Upper lobe of left lung (tissue), 6 donors: ENCODE measurements at regions not wholly inside any gene's neighbourhood (a gene's known extent, or its start where the extent isn't known, plus 50 kb on each side); places are given as distances from the start of the nearest gene placed in this dataset.

Source experiments
- ATAC-seq, 2 donors: fragments of 200-7000 bp; cut with Tn5 transposase; one replicate each; pipeline ENCODE4 v1.9.1; 2022; ENCODE audit warnings: mild to moderate bottlenecking in 2 of 2, moderate library complexity in 2 of 2; ENCODE audit not compliant: low FRiP score in 2 of 2
- DNase-seq, 2 donors: peaks; one replicate each; pipeline ENCODE4 v3.0.0-alpha.2; 2019 to 2020
- H3K27ac ChIP-seq, 4 donors: fragments of 200-600 bp; sonication (generic); one replicate each; pipeline ENCODE4 v1.5.1; 2016 to 2019
- H3K27me3 ChIP-seq, 4 donors: fragments of 200-600 bp; sonication (generic); one replicate each; pipeline ENCODE4 v1.5.1; 2017 to 2019
- H3K36me3 ChIP-seq, 4 donors: fragments of 200-600 bp; sonication (generic); one replicate each; pipeline ENCODE4 v1.5.1; 2016 to 2019
- H3K4me1 ChIP-seq, 4 donors: fragments of 200-600 bp; sonication (generic); one replicate each; pipeline ENCODE4 v1.5.1; 2018 to 2019
- H3K4me3 ChIP-seq, 4 donors: fragments of 200-600 bp; sonication (generic); one replicate each; pipeline ENCODE4 v1.5.1; 2017 to 2019; ENCODE audit warnings: mild to moderate bottlenecking in 2 of 4, moderate library complexity in 1 of 4
- H3K9me3 ChIP-seq, 4 donors: fragments of 200-600 bp; sonication (generic); one replicate each; pipeline ENCODE4 v1.5.1; 2018 to 2019
- EP300 ChIP-seq, 4 donors: sonication (generic); formaldehyde crosslinking; IDR thresholded peaks; one replicate each; pipeline ENCODE4 v1.5.1; 2017; ENCODE audit warnings: antibody characterized with exemption in 4 of 4, control low read depth in 2 of 4
- POLR2A ChIP-seq, 4 donors: fragments of 450-650 bp; IDR thresholded peaks; one replicate each; pipeline ENCODE4 v1.5.1; 2016 to 2017; ENCODE audit warnings: antibody characterized with exemption in 4 of 4, mild to moderate bottlenecking in 2 of 4
- POLR2AphosphoS5 ChIP-seq, 2 donors: sonication (generic); formaldehyde crosslinking; IDR thresholded peaks; one replicate each; pipeline ENCODE4 v1.5.1; 2017; ENCODE audit warnings: antibody characterized with exemption in 2 of 2
- WGBS, 2 donors: methylation state at CpG; one replicate each; pipeline ENCODE4 v1.1.5; 2017 to 2018; 5-methylcytosine and 5-hydroxymethylcytosine counted together
- TF ChIP-seq, protein P1 (sequence below), 6 experiments: fragments of 450-650 bp in 4 of 6; fragments of 200-600 bp in 2 of 6; sonication (generic) in 2 of 6; IDR thresholded peaks; one replicate each; pipeline ENCODE4 v1.5.1; 2016 to 2019; ENCODE audit warnings: antibody characterized with exemption in 6 of 6
- donor health status: DM: no; HTN: no; CAD: no; lungs with moderate emphysema.
- donor health status: DM: no; HTN: yes; CAD: no; lungs with severe emphysema.

DNA sequence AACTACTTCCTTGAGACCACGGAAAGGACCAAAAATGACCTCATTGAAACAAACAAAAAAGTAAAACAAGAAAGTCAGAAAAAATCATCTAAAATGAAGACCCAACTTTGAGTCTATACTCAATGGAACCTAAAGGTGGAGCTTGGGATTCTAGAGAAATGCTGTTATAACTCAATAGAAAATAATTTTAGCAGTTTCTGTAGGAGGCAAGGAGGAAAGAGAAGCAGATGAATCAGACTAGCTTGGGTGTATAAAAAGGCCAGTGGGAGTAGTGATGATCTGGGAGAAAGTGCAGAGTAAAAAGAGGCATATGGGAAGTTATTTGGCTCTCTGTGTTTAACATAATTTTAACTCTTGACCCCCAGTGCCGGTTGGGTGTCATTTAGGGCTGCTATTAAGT is 94.4 kb downstream of the TMCO5A start:
- Histone ChIP-seq H3K36me3 (no peaks in the 10 kb centered on the region), H3K27me3 (no peaks in the 10 kb centered on the region), H3K9me3 (no peaks in the 10 kb centered on the region), H3K27ac (no peak overlapping the region), H3K4me1 (no peaks in the 10 kb centered on the region), H3K4me3 (no peak overlapping the region)
- TF ChIP-seq EP300 (IDR thresholded peaks at IDR 0.05) (no peak), POLR2A (IDR thresholded peaks at IDR 0.05) (no peak), POLR2AphosphoS5 (IDR thresholded peaks at IDR 0.05) (no peak)
- TF ChIP-seq, protein P1, sequence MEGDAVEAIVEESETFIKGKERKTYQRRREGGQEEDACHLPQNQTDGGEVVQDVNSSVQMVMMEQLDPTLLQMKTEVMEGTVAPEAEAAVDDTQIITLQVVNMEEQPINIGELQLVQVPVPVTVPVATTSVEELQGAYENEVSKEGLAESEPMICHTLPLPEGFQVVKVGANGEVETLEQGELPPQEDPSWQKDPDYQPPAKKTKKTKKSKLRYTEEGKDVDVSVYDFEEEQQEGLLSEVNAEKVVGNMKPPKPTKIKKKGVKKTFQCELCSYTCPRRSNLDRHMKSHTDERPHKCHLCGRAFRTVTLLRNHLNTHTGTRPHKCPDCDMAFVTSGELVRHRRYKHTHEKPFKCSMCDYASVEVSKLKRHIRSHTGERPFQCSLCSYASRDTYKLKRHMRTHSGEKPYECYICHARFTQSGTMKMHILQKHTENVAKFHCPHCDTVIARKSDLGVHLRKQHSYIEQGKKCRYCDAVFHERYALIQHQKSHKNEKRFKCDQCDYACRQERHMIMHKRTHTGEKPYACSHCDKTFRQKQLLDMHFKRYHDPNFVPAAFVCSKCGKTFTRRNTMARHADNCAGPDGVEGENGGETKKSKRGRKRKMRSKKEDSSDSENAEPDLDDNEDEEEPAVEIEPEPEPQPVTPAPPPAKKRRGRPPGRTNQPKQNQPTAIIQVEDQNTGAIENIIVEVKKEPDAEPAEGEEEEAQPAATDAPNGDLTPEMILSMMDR (IDR thresholded peaks at IDR 0.05), result no peak
- WGBS, 2 donors, result 67 to 68% methylated on average over 2 of the region's 2 CpGs
- DNase-seq, result no peak
- no peak for ATAC-seq

DNA sequence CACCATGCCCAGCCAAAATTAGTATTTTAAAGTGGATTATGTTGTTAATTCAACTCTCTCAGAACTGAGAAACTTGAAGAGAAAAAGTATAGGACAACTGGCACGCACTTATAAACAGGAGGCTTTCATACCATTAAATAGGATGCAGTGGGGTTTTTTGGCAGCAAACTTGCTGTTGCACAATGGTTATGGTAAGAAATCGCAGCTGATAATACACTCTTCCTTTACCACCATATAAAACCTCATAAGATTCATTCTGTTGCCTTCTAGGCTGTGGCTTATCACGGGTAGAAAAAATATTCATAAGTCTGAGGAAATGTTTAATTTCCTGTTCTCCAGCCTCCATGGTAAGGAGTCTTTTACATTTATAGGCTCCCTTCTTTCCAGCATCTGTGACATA is 95.3 kb downstream of the TMCO5A start:
- Histone ChIP-seq H3K4me3 (no peak overlapping the region), H3K9me3 (no peaks in the 10 kb centered on the region), H3K4me1 (no peaks in the 10 kb centered on the region), H3K27ac (no peak overlapping the region), H3K27me3 (no peaks in the 10 kb centered on the region), H3K36me3 (no peaks in the 10 kb centered on the region)
- no peak for ATAC-seq
- no peak for DNase-seq
- 33 to 34% methylated on average over 3 of the region's 3 CpGs for WGBS, 2 donors
- no peak for TF ChIP-seq POLR2A (IDR thresholded peaks at IDR 0.05)
- TF ChIP-seq, protein P1 (IDR thresholded peaks at IDR 0.05), result no peak
- no peak for TF ChIP-seq EP300 (IDR thresholded peaks at IDR 0.05)
- TF ChIP-seq POLR2AphosphoS5 (IDR thresholded peaks at IDR 0.05), result no peak

DNA sequence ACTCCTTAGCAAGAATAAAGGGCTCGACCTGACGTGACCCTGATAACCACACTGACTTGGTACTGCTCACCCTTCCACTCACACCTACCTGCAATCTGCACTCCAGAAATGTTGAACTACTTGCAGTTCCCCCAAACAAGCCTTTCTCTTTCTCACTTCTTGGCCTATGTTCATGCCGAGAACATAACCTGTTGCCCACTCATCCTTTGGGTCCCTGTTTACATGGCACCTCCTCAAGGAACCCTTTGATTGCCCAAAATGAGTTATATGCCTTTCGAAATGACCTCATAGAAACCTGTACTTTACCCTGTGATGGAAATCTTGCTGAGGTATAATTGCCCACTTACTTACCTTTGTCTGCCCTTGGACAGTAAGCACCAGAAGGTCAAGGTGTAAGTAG is 96.2 kb downstream of the TMCO5A start:
- ATAC-seq, result no peak
- Histone ChIP-seq H3K4me3 (no peak overlapping the region), H3K4me1 (no peaks in the 10 kb centered on the region), H3K36me3 (no peaks in the 10 kb centered on the region), H3K9me3 (no peaks in the 10 kb centered on the region), H3K27me3 (no peaks in the 10 kb centered on the region), H3K27ac (no peak overlapping the region)
- TF ChIP-seq EP300 (IDR thresholded peaks at IDR 0.05) (no peak), POLR2AphosphoS5 (IDR thresholded peaks at IDR 0.05) (no peak), POLR2A (IDR thresholded peaks at IDR 0.05) (no peak)
- TF ChIP-seq, protein P1 (IDR thresholded peaks at IDR 0.05), result no peak
- 77 to 88% methylated on average over 4 of the region's 4 CpGs for WGBS, 2 donors
- no peak for DNase-seq

DNA sequence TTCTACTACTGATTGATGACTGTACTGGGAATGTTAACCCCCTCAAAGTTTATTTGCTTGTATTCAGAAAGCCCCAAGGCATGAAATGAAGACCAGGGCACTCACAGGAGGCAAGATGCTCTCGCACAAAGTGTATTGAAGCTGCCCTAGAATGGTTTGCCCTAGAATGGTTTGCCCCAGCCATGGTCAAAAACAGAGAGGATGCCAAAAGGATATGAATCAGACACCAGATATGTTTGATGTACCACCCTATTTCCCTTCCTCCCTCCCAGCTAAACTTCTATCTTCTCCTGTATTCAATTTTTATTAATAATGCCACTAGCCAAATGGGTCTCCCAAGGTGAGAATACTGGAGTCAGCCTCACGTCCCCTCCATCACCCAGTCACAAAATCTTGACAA is 101.3 kb downstream of the TMCO5A start:
- Histone ChIP-seq H3K27ac (no peak overlapping the region), H3K4me1 (no peaks in the 10 kb centered on the region), H3K9me3 (no peaks in the 10 kb centered on the region), H3K36me3 (no peaks in the 10 kb centered on the region), H3K4me3 (no peak overlapping the region), H3K27me3 (no peaks in the 10 kb centered on the region)
- TF ChIP-seq, protein P1 (IDR thresholded peaks at IDR 0.05), result no peak
- TF ChIP-seq EP300 (IDR thresholded peaks at IDR 0.05) (no peak), POLR2AphosphoS5 (IDR thresholded peaks at IDR 0.05) (no peak), POLR2A (IDR thresholded peaks at IDR 0.05) (no peak)
- DNase-seq (no peak), ATAC-seq (no peak)
- WGBS, 2 donors, result 81 to 93% methylated on average over 2 of the region's 2 CpGs

DNA sequence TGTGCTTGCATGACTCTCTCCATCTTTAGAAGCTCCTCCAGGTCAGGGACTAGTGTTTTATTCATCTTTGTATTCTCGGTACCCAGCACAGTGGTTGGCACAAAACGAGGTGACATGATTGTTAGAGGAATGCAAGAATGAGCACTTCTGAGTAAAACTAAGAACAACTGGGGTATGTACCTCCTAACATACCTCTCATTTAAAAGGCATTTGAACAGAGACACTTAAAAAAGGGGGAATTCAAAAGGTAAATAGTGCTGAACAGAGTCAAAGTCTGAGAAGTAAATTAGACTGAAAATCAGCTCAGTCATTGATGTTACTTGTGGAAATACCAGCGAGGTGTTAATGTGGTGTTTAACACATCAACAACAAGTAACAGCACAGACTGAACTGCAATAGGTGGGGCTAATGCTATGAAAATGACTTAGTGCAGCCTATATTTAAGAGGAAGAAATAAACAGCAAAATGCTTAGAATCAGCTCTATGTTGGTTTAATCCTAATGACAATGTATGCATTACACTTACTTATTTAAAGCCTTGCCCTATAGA is 102.4 kb downstream of the TMCO5A start:
- H3K4me3 ChIP-seq, result no peak overlapping the region
- WGBS, 2 donors, result 51 to 69% methylated on average over 3 of the region's 3 CpGs
- ATAC-seq, result no peak

More for the DNA sequence above, 102.4 kb downstream of the TMCO5A start:
- Histone ChIP-seq H3K27me3 (no peaks in the 10 kb centered on the region), H3K27ac (no peak overlapping the region), H3K9me3 (no peaks in the 10 kb centered on the region), H3K36me3 (no peaks in the 10 kb centered on the region), H3K4me1 (peaks cover 0 to 1% (median under 1%) of the 10 kb centered on the region in 4 donors)
- DNase-seq, result no peak
- TF ChIP-seq POLR2AphosphoS5 (IDR thresholded peaks at IDR 0.05), result no peak
- TF ChIP-seq, protein P1 (IDR thresholded peaks at IDR 0.05), result no peak
- TF ChIP-seq EP300 (IDR thresholded peaks at IDR 0.05), result no peak
- no peak for TF ChIP-seq POLR2A (IDR thresholded peaks at IDR 0.05)
